Tibial nerve (tissue), 4 donors: ENCODE measurements at regions not wholly inside any gene's neighbourhood (a gene's known extent, or its start where the extent isn't known, plus 50 kb on each side); places are given as distances from the start of the nearest gene placed in this dataset.

Source experiments
- CTCF ChIP-seq, 5 experiments: fragments of 200-600 bp in 3 of 5; fragments of 450-650 bp in 2 of 5; sonication (generic) in 3 of 5; IDR thresholded peaks; one replicate each; pipeline ENCODE4 v1.5.1; 2016 to 2019; ENCODE audit warnings: antibody characterized with exemption in 5 of 5, mild to moderate bottlenecking in 3 of 5, moderate library complexity in 2 of 5
- EP300 ChIP-seq, 2 donors: sonication (generic); formaldehyde crosslinking; IDR thresholded peaks; one replicate each; pipeline ENCODE4 v1.6.1; 2017; ENCODE audit warnings: antibody characterized with exemption in 2 of 2, mild to moderate bottlenecking in 1 of 2
- POLR2A ChIP-seq, 2 donors: fragments of 450-650 bp; IDR thresholded peaks; one replicate each; pipeline ENCODE4 v1.6.1; 2017; ENCODE audit warnings: antibody characterized with exemption in 2 of 2, mild to moderate bottlenecking in 2 of 2, moderate library complexity in 2 of 2

GRCh38 chr5:155598552-155598951 lies 585.0 kb downstream of the KIF4B start:
- no peak for TF ChIP-seq POLR2A (IDR thresholded peaks at IDR 0.05)
- TF ChIP-seq CTCF (IDR thresholded peaks at IDR 0.05) = no peak
- no peak for TF ChIP-seq EP300 (IDR thresholded peaks at IDR 0.05)
